Esophagus muscularis mucosa (tissue), 4 donors: ENCODE measurements at regions not wholly inside any gene's neighbourhood (a gene's known extent, or its start where the extent isn't known, plus 50 kb on each side); places are given as distances from the start of the nearest gene placed in this dataset.
A peak's percentile ranks its signal among the peaks of the same experiment; 100 is the strongest.

Experiments used
- DNase-seq: peaks from one replicate; pipeline ENCODE4 v3.0.0-alpha.2; 2017; ENCODE audit errors: extremely low spot score
- H3K27ac ChIP-seq, 4 donors: fragments of 200-600 bp; sonication (generic); replicated peaks in 1 of 4; 1 replicate in 3 of 4; 2 replicates in 1 of 4; pipeline ENCODE4 v1.5.1; 2016 to 2019; ENCODE audit warnings: mild to moderate bottlenecking in 1 of 4
- H3K27me3 ChIP-seq, 4 donors: fragments of 200-600 bp; sonication (generic); one replicate each; pipeline versions ENCODE4 v1.5.1 to v1.6.0; 2016 to 2019
- H3K36me3 ChIP-seq, 4 donors: fragments of 200-600 bp; sonication (generic); one replicate each; pipeline ENCODE4 v1.5.1; 2016 to 2019
- H3K4me1 ChIP-seq, 4 donors: fragments of 200-600 bp; sonication (generic); one replicate each; pipeline ENCODE4 v1.5.1; 2016 to 2019
- H3K4me3 ChIP-seq, 4 donors: fragments of 200-600 bp; sonication (generic); 1 replicate in 2 of 4; 2 replicates in 2 of 4; pipeline ENCODE4 v1.5.1; 2016 to 2019; ENCODE audit warnings: mild to moderate bottlenecking in 4 of 4, moderate library complexity in 1 of 4
- H3K9me3 ChIP-seq, 4 donors: fragments of 200-600 bp; sonication (generic); 1 replicate in 3 of 4; 2 replicates in 1 of 4; pipeline ENCODE4 v1.5.1; 2016 to 2019
- CTCF ChIP-seq, 3 experiments: fragments of 200-600 bp in 2 of 3; fragments of 450-650 bp in 1 of 3; sonication (generic) in 2 of 3; IDR thresholded peaks; one replicate each; pipeline ENCODE4 v1.5.1; 2017 to 2019; ENCODE audit warnings: antibody characterized with exemption in 3 of 3, mild to moderate bottlenecking in 2 of 3, moderate library complexity in 1 of 3
- EP300 ChIP-seq: sonication (generic); formaldehyde crosslinking; IDR thresholded peaks from one replicate; pipeline ENCODE4 v1.6.1; 2017; ENCODE audit warnings: antibody characterized with exemption
- POLR2A ChIP-seq: fragments of 450-650 bp; IDR thresholded peaks from one replicate; pipeline ENCODE4 v1.6.1; 2017; ENCODE audit warnings: antibody characterized with exemption, moderate library complexity, mild to moderate bottlenecking, low read depth
- POLR2AphosphoS5 ChIP-seq, 2 donors: sonication (generic); formaldehyde crosslinking; IDR thresholded peaks; one replicate each; pipeline ENCODE4 v1.6.1; 2017; ENCODE audit warnings: antibody characterized with exemption in 2 of 2
- WGBS: methylation state at CpG from one replicate; pipeline ENCODE4 v1.1.5; 2018; 5-methylcytosine and 5-hydroxymethylcytosine counted together
- intact Hi-C: fragments of 100-400 bp; cut with DNase I; formaldehyde crosslinking; loops from one replicate; pipeline ENCODE4 v1.15.1; 2023

GRCh38 chr1:227432181-227432535 lies 113.9 kb upstream of the CDC42BPA start:
- Histone ChIP-seq H3K27ac (peak overlapping the region in 2 of 4 donors; percentile 49 to 55), H3K4me3 (no peak overlapping the region), H3K27me3 (no peaks in the 10 kb centered on the region), H3K4me1 (peaks cover 21 to 39% (median 37%) of the 10 kb centered on the region in 4 donors), H3K9me3 (no peaks in the 10 kb centered on the region), H3K36me3 (no peaks in the 10 kb centered on the region)
- WGBS, result 88% methylated on average over 1 of the region's 1 CpG
- TF ChIP-seq EP300, result no peak
- TF ChIP-seq POLR2AphosphoS5 (IDR thresholded peaks at IDR 0.05), result no peak
- no peak for TF ChIP-seq POLR2A
- TF ChIP-seq CTCF (IDR thresholded peaks at IDR 0.05), result no peak
- no peak for DNase-seq
- intact Hi-C loops, result loop anchor here (10.0 kb wide), 1 partner anchor 117 kb away; the partner anchor contains the start of gene CDC42BPA

GRCh38 chr1:227429447-227430359 lies 111.4 kb upstream of the CDC42BPA start:
- DNase-seq, result no peak
- TF ChIP-seq POLR2A, result no peak
- no peak for TF ChIP-seq CTCF (IDR thresholded peaks at IDR 0.05)
- TF ChIP-seq EP300, result no peak
- no peak for TF ChIP-seq POLR2AphosphoS5 (IDR thresholded peaks at IDR 0.05)
- Histone ChIP-seq H3K4me3 (no peak overlapping the region), H3K4me1 (peaks cover 21 to 36% (median 33%) of the 10 kb centered on the region in 4 donors), H3K36me3 (no peaks in the 10 kb centered on the region), H3K27me3 (no peaks in the 10 kb centered on the region), H3K27ac (peak overlapping the region in 1 of 4 donors; percentile 38), H3K9me3 (no peaks in the 10 kb centered on the region)
- intact Hi-C loops, result loop anchor here (10.0 kb wide), 1 partner anchor 115 kb away; the partner anchor contains the start of gene CDC42BPA
- 75% methylated on average over 13 of the region's 13 CpGs for WGBS

- intact Hi-C loops, result no loop called here
These were observed 110.5 kb upstream of the CDC42BPA start for GRCh38 chr1:227428803-227429202.

GRCh38 chr1:227427411-227427810 lies 109.1 kb upstream of the CDC42BPA start:
- intact Hi-C loops, result no loop called here

More at GRCh38 chr1:227428803-227429202, 110.5 kb upstream of the CDC42BPA start:
- Histone ChIP-seq H3K4me1 (peaks cover 21 to 40% (median 34%) of the 10 kb centered on the region in 4 donors), H3K4me3 (no peak overlapping the region), H3K9me3 (no peaks in the 10 kb centered on the region), H3K27me3 (no peaks in the 10 kb centered on the region), H3K27ac (peak overlapping the region in 1 of 4 donors; percentile 38), H3K36me3 (no peaks in the 10 kb centered on the region)
- WGBS, result 51% methylated on average over 4 of the region's 4 CpGs
- no peak for TF ChIP-seq POLR2A
- TF ChIP-seq EP300, result no peak
- TF ChIP-seq POLR2AphosphoS5 (IDR thresholded peaks at IDR 0.05), result no peak
- no peak for TF ChIP-seq CTCF (IDR thresholded peaks at IDR 0.05)
- DNase-seq, result no peak

More at GRCh38 chr1:227427411-227427810, 109.1 kb upstream of the CDC42BPA start:
- no peaks in the 10 kb centered on the region for H3K36me3 ChIP-seq
- no peak overlapping the region for H3K4me3 ChIP-seq
- no peak overlapping the region for H3K27ac ChIP-seq
- no peaks in the 10 kb centered on the region for H3K27me3 ChIP-seq
- peaks cover 21 to 39% (median 32%) of the 10 kb centered on the region in 4 donors for H3K4me1 ChIP-seq
- no peak for DNase-seq
- no peak for TF ChIP-seq CTCF (IDR thresholded peaks at IDR 0.05)
- TF ChIP-seq POLR2AphosphoS5 (IDR thresholded peaks at IDR 0.05), result no peak
- no peak for TF ChIP-seq POLR2A
- no peak for TF ChIP-seq EP300
- H3K9me3 ChIP-seq, result no peaks in the 10 kb centered on the region
- 73% methylated on average over 1 of the region's 1 CpG for WGBS
